ENCODE measurements at regions not wholly inside any gene's neighbourhood (a gene's known extent, or its start where the extent isn't known, plus 50 kb on each side); places are given as distances from the start of the nearest gene placed in this dataset.
A peak's percentile ranks its signal among the peaks of the same experiment; 100 is the strongest.

- Mint-ChIP-seq H3K27ac (no peak overlapping the region), H3K4me1 (ENCODE audit: low read depth) (no peaks in the 10 kb centered on the region), H3K27me3 (ENCODE audit: insufficient read depth) (no peaks in the 10 kb centered on the region; the same call in 1 of the 2 replicates), H3K36me3 (ENCODE audit: low read depth) (no peaks in the 10 kb centered on the region), H3K4me3 (no peak overlapping the region), H3K9me3 (peaks cover 38% of the 10 kb centered on the region)
- DNase-seq, result no peak
- TF ChIP-seq, protein P1, sequence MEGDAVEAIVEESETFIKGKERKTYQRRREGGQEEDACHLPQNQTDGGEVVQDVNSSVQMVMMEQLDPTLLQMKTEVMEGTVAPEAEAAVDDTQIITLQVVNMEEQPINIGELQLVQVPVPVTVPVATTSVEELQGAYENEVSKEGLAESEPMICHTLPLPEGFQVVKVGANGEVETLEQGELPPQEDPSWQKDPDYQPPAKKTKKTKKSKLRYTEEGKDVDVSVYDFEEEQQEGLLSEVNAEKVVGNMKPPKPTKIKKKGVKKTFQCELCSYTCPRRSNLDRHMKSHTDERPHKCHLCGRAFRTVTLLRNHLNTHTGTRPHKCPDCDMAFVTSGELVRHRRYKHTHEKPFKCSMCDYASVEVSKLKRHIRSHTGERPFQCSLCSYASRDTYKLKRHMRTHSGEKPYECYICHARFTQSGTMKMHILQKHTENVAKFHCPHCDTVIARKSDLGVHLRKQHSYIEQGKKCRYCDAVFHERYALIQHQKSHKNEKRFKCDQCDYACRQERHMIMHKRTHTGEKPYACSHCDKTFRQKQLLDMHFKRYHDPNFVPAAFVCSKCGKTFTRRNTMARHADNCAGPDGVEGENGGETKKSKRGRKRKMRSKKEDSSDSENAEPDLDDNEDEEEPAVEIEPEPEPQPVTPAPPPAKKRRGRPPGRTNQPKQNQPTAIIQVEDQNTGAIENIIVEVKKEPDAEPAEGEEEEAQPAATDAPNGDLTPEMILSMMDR (IDR thresholded peaks at IDR 0.05), result no peak
Measured at GRCh38 chr14:97053941-97054340, 256.8 kb downstream of the VRK1 start.

DNA sequence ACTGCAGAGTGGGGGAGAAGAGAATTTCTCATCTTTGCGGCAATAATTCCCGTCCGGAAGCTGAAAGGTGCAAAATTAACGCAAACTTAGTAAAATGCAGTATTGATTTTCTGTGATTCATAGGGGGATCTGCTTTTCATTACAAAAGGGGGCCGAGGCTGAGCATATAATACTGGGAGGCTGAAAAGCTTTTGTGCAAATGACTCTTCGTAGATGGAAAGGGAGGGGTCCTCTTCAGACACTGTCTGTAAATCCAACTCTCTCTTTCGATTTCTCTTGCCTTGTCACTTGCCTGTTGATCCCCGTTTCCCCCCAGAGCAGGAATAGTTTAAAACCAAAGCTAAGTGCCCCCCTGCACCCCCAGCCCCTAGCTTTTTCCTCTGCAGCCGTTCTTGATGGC, 258.2 kb downstream of the VRK1 start:
- peaks cover 38% of the 10 kb centered on the region for H3K9me3 Mint-ChIP-seq
- peak overlapping the region; percentile 9; the same call in 1 of the 2 replicates for H3K4me3 Mint-ChIP-seq
- TF ChIP-seq, protein P1 (IDR thresholded peaks at IDR 0.05), result no peak
- H3K4me1 Mint-ChIP-seq (ENCODE audit: low read depth), result no peaks in the 10 kb centered on the region
- no peak overlapping the region for H3K27ac Mint-ChIP-seq
- no peaks in the 10 kb centered on the region for H3K36me3 Mint-ChIP-seq (ENCODE audit: low read depth)
- DNase-seq, result no peak
- H3K27me3 Mint-ChIP-seq (ENCODE audit: insufficient read depth), result no peaks in the 10 kb centered on the region; the same call in 1 of the 2 replicates

DNA sequence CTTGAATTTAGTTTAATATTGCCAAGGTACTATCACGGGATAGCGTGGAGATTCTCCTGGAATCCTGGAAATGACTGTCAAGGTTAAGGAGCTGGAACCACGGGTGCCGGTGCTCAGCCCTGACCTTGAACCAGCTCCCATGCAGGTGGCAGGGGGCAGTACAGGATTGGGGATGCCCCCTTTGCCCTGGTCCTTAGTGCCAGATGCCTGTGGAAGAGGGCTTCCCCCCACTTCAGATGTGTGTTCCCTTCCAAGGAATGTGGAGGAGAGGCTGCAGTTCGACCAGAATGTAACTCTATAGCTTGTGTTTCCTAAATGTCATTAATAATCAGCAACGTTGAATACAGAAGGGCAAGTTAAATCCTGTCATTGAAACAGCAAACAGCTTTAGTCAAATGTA, 258.9 kb downstream of the VRK1 start:
- Mint-ChIP-seq H3K9me3 (peaks cover 38% of the 10 kb centered on the region), H3K4me1 (ENCODE audit: low read depth) (no peaks in the 10 kb centered on the region), H3K27me3 (ENCODE audit: insufficient read depth) (no peaks in the 10 kb centered on the region; the same call in 1 of the 2 replicates), H3K36me3 (ENCODE audit: low read depth) (no peaks in the 10 kb centered on the region), H3K4me3 (no peak overlapping the region), H3K27ac (no peak overlapping the region)
- TF ChIP-seq, protein P1 (IDR thresholded peaks at IDR 0.05), result no peak
- no peak for DNase-seq

DNA sequence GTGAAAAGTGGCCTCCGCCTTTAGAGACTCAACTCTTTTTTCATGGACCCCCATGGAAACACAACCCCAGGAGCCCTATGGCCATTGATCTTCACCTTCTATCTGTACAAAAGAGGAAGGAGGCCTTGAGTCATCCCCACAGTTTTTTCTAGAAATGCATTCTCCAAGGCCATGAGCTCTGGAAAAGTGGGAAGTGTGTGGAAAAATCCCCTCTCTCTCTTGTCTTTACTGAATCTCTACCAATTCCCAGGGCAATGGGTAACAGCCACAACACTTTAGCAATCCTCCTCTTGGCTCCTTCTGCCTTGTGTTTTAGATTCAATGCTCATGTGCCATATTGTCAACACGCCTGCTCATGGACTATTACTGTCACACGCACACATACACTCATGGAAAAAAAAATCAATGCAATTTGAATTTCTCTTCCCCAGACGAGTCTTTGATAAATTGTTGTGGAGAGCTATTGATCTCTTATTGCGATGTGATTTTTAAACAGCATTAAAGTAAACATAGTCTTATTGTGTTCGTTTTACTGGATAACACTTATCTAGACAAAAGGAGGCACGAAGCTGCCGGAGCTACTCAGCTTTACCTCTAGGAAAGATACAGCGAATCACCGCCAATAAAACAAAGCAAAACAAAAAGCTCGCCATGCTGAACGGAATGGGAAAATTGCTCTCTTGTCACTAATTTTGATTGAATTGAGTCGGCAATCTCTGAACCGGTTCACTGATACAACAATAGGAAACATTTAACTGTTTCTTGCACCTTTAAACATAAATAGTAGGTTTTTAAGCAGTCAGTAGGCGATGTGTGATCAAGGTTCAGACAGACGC, 260.3 kb downstream of the VRK1 start:
- Mint-ChIP-seq H3K27me3 (ENCODE audit: insufficient read depth) (no peaks in the 10 kb centered on the region; the same call in 1 of the 2 replicates), H3K4me1 (ENCODE audit: low read depth) (no peaks in the 10 kb centered on the region), H3K9me3 (peaks cover 29% of the 10 kb centered on the region; the same call in 1 of the 2 replicates), H3K4me3 (no peak overlapping the region), H3K36me3 (ENCODE audit: low read depth) (no peaks in the 10 kb centered on the region), H3K27ac (no peak overlapping the region)
- DNase-seq, result no peak
- TF ChIP-seq, protein P1 (IDR thresholded peaks at IDR 0.05), result no peak

DNA sequence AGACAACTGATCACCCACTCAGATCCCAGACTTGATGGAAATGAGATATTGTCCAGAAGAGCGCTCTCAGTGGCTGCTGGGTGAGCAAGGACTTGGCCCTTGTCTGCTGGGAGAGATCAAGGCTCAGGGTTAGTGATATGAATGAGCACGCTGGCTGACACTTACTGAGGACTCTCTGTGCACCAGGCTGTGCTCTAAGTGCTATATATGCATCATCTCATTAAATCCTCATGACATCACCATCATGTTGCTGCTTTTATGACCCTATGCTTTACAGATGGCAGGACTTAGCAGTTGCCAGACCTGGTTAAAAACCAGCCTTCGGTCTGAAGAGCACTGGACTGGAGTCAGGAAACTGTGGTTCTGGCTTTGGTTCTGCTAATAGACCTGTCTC, 260.9 kb downstream of the VRK1 start:
- H3K4me1 Mint-ChIP-seq (ENCODE audit: low read depth), result no peaks in the 10 kb centered on the region
- no peaks in the 10 kb centered on the region for H3K27me3 Mint-ChIP-seq (ENCODE audit: insufficient read depth)
- TF ChIP-seq, protein P1 (IDR thresholded peaks at IDR 0.05), result no peak
- peaks cover 24% of the 10 kb centered on the region; the same call in 1 of the 2 replicates for H3K9me3 Mint-ChIP-seq
- no peaks in the 10 kb centered on the region for H3K36me3 Mint-ChIP-seq (ENCODE audit: low read depth)
- no peak for DNase-seq
- no peak overlapping the region for H3K27ac Mint-ChIP-seq
- H3K4me3 Mint-ChIP-seq, result no peak overlapping the region
